ENCODE measurements at regions not wholly inside any gene's neighbourhood (a gene's known extent, or its start where the extent isn't known, plus 50 kb on each side); places are given as distances from the start of the nearest gene placed in this dataset.

- TF ChIP-seq CTCF (IDR thresholded peaks at IDR 0.05) (no peak), POLR2A (IDR thresholded peaks at IDR 0.05) (no peak), POLR2AphosphoS5 (IDR thresholded peaks at IDR 0.05) (no peak)
These were observed 316.7 kb downstream of the PLK2 start for GRCh38 chr5:58143181-58143580.

Measured in breast epithelium (tissue), 3 donors.